ENCODE measurements at regions not wholly inside any gene's neighbourhood (a gene's known extent, or its start where the extent isn't known, plus 50 kb on each side); places are given as distances from the start of the nearest gene placed in this dataset.
"Not testable (repeated sequence)": the region's sequence is repeated elsewhere in the genome, so short reads cannot be mapped to it uniquely, and the experiment has no call there.

DNA sequence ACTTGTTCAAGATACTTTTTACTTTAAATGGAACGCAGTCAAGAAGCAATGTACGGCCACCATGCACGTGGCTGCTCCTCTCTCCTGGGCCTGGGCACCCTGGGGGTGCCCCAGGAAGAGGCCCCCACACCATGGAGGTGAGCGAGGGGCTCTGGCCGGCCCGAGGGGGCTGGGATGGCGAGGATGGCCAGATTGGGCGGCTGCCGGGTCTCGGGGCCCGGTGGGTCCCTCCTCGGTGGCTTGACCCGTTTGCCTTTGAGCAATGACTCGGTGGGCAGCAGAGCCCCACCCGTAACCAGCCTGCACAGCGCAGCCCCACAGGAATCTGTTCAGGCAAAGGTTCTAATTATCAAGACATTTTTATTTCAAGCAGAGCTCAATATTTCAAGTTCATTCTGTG lies 167.4 kb downstream of the BRD1 start:
- DNase-seq, result no peak

- DNase-seq, result no peak
Observed at GRCh38 chr22:49659924-49660315, 167.8 kb downstream of the BRD1 start.

GRCh38 chr22:49659281-49659923 lies 168.3 kb downstream of the BRD1 start:
- no peak for DNase-seq

- no peak for DNase-seq
Observed at GRCh38 chr22:49658902-49659280, 168.8 kb downstream of the BRD1 start.

- DNase-seq, result no peak
Observed at GRCh38 chr22:49657974-49658590, 169.6 kb downstream of the BRD1 start.

- no peak for DNase-seq
Observed at GRCh38 chr22:49657275-49657973, 170.2 kb downstream of the BRD1 start.

GRCh38 chr22:49656883-49657274 lies 170.8 kb downstream of the BRD1 start:
- DNase-seq, result not testable (repeated sequence)

GRCh38 chr22:49656291-49656851 lies 171.3 kb downstream of the BRD1 start:
- no peak for DNase-seq

DNA sequence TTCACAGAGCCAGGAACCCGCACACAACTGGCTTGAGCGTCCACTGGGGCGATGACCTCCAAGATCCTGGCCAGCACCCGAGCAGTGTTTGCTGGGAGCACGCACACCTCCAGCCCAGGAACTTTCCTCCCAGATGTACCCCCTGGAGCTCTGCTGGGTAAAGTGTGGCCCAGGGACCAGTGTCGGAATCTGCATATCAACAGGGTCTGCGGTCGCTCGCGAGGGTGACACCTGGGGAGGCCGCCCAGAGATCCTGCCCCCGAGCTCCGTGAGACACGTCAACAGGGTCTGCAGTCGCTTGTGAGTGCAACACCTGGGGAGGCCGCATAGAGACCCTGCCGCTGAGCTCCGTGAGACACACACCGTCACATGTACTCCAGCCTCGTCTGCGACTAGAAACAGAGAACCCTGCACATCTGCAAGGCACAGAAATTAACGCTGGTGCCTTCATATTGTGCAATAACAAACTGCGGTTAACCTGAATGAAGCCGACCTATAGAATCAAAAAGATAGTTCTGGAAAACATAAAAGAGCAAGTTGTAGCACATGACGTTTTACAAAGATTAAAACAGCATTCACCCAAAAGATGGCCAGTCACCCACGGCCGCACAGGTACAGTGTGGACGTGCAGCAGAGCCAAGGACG lies 172.4 kb downstream of the BRD1 start:
- DNase-seq, result no peak

DNA sequence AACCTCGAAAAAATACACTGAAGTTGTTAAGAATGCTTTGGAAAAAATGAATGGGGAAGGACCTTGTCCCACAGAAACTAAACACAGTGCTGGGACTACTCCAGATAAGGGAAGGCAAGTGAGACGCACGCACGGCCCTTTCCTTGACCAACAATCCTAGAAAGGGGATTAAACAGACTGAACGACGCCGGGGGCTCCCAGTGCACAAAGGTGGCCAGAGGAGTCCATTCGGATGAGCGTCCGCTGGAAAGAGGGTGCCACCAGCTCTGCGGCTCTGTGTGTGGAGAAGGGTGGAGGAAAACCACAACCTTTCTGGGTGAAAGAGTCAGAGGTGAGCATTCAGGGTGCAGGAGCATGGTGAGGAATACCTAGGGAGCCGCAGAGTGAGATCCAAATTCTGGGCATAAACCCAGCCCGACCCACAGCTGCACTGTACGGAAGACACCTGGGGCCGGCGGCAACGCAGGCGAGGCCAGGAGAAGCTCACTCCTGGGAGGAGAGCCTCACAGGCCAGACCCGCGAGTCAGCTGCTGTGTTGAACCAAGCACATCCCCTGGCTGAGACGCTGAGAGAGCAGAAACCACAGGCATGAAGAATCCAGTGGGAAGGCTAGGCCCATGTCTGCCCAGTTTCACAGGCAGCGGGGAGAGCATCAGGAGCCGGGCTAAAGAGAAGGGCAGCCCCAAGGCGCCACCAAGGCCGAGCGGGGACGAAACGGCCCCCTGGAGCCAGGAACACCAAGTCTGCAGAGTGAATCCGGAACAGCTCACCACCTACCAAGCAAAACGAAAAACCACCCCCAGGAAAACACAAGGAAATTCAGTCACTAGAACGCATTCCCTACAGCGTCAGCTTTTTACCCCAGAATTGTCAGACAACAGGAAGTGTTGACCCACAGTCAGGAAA lies 177.1 kb downstream of the BRD1 start:
- DNase-seq, result no peak

DNA sequence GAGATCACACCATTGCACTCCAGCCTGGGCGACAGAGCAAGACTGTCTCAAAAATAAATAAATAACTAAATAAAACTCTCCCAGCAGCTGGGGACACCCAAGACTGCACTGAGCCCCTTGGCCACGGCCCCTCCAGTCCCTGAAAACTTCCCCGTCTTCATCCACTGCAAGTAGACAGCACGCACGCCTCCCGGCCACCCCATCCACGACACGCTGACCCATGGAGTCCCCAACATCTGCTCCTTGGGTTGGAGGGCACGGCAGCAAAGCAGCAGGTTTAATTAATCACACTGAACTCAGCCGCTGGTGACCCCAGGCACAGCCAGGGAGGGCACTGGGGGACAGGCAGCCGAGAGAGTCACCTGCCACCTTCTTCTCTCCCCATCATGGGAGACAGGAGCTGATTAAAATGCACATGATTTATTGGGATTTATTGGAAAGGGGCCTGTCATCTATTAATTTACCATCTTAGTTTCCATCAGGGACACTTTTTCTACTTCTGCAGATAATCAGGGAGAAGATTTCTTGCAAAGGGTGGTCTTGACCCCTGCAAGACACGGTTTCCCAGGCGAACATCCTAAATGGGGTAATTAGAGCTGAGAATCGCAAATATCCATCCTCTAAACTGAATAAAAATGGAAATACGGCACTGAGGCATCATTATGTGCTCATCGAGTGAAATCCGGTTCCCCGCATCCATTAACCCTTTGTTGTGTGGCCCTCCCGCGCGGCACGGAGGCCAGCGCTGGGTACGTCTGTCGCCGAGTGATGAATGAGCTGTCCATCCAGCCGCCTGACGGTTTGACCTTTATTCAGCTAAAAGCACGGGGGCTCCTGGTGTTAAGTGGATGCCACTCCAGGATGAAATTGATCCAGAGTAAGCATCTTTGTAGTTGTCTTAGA lies 178.3 kb downstream of the BRD1 start:
- no peak for DNase-seq

DNA sequence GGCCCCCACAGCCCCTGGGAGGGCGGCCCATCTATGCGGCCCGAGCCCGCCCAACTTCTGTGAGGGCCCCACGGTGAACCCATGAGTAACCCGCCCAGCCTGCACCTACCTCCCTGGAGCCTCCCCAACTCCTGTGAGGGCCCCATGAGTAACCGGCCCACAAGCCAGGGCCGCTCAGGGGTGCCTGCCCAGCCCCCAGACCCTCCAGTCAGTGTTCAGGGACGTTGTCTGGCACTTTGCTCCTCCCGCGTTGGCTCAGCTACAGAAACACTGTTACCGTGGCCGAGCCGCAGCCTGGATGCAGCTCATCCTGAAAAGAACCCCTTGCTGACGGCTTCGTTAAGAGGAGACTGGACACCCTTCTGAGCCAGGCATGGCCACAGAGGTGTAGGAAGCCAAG lies 179.6 kb downstream of the BRD1 start:
- no peak for DNase-seq

DNA sequence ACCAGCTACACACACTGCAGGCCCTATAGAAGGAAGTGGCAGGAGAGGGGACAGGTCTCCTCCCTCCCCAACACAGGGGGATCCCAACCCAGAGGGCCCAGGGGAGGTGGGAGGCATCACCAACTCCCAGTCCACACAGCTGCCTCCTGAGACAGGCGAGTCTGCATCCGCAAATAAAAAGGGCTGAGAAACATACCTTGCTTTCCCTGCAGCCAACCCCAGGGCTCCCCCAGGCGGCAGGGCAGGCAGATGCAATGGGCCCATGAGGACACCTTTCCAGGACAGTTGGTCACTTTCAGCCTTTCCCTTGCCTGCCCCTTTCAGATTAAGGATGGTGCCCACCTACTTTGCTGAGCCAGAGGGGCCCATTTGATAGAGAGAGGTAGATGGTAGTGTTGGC lies 180.0 kb downstream of the BRD1 start:
- DNase-seq, result no peak

GRCh38 chr22:49646876-49647275 lies 180.8 kb downstream of the BRD1 start:
- no peak for DNase-seq

GRCh38 chr22:49645791-49646550 lies 181.7 kb downstream of the BRD1 start:
- no peak for DNase-seq

GRCh38 chr22:49645257-49645656 lies 182.4 kb downstream of the BRD1 start:
- DNase-seq, result no peak

GRCh38 chr22:49643998-49644397 lies 183.7 kb downstream of the BRD1 start:
- no peak for DNase-seq

- no peak for DNase-seq
Observed at GRCh38 chr22:49643466-49643865, 184.2 kb downstream of the BRD1 start.

- DNase-seq, result no peak
Observed at GRCh38 chr22:49642741-49643140, 184.9 kb downstream of the BRD1 start.

Measured in amygdala (tissue), 56 donors.